GM20000 (cell line): ENCODE measurements at regions not wholly inside any gene's neighbourhood (a gene's known extent, or its start where the extent isn't known, plus 50 kb on each side); places are given as distances from the start of the nearest gene placed in this dataset.

Experiments used
- DNase-seq: peaks from one replicate; pipeline ENCODE4 v3.0.0; 2012; ENCODE audit warnings: low spot score
- TF ChIP-seq, protein P1 (sequence below): IDR thresholded peaks from 2 replicates; pipeline ENCODE4 v1.5.1; 2012; ENCODE audit warnings: mild to moderate bottlenecking, control low read depth; ENCODE audit errors: extremely low read depth, missing control alignments

DNA sequence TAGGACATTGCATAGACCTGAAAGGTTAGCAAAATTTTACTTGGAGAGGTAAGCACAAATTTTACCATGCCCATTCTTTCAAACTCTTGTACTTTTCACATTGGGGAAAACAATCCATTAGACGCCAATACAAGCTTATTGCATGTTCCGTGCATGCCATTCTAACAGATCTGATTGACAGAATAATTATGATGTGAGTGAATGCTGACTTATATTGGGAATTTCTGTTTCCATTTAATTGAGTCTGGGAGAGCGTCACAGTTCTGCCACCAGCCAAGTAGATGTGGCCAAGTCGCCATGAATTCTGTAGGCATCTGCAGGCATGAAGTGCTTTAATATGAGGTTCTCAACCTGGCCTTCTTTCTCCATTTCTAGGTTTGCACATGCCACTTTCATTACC is 1097.4 kb downstream of the VRK1 start:
- DNase-seq = no peak
- TF ChIP-seq, protein P1, sequence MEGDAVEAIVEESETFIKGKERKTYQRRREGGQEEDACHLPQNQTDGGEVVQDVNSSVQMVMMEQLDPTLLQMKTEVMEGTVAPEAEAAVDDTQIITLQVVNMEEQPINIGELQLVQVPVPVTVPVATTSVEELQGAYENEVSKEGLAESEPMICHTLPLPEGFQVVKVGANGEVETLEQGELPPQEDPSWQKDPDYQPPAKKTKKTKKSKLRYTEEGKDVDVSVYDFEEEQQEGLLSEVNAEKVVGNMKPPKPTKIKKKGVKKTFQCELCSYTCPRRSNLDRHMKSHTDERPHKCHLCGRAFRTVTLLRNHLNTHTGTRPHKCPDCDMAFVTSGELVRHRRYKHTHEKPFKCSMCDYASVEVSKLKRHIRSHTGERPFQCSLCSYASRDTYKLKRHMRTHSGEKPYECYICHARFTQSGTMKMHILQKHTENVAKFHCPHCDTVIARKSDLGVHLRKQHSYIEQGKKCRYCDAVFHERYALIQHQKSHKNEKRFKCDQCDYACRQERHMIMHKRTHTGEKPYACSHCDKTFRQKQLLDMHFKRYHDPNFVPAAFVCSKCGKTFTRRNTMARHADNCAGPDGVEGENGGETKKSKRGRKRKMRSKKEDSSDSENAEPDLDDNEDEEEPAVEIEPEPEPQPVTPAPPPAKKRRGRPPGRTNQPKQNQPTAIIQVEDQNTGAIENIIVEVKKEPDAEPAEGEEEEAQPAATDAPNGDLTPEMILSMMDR = no peak

DNA sequence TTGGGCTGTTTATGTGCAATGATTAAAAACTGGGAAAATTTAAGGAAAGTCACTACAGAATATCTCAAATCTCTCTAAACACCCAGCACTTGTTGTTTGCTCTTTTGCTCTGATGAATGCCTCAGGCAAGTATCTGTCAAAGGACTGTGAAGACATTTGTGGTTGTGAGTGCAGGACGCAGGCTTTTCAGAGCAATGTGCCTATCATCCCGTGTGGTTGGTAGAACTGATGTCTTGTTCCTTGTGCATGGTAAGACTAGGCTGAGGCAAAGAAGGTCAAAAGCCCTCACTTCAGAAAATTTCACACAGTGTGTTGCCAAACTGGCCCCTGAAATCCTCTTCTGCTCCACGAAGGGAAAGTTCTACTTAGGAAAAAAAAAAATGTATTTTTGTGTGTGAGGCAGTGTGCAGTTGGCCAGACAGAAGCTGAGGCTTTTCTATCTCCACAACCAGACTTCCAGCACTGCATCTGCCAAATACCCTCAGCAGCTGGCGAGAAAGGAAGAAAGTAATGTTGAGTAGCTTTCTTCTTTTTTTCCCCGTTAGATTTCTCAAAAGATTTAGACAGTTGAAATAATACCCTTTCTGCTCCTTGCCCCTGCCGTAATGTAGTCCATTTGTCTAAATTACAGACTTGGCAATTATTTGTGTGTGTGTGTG is 1103.1 kb downstream of the VRK1 start:
- DNase-seq = no peak
- TF ChIP-seq, protein P1 = no peak

DNA sequence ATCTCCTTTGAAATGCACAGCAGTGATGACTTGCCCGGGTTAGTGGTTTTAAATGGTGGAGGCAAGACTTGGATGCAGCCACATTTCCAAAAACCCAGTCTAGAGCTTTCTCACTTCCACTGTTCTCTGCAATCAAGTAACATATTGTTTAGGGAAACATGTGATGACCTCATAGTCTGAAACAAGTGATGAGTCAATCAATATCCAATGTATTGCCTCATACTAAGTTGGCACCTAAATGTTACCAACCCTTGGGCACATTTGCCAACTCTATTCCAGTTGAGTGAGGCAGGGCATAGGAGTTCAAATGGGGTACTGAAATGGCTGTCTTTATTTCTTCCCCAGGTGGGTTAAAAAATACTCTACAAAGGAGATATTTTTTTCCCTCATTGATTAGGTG is 1105.4 kb downstream of the VRK1 start:
- DNase-seq = no peak
- TF ChIP-seq, protein P1 = no peak

DNA sequence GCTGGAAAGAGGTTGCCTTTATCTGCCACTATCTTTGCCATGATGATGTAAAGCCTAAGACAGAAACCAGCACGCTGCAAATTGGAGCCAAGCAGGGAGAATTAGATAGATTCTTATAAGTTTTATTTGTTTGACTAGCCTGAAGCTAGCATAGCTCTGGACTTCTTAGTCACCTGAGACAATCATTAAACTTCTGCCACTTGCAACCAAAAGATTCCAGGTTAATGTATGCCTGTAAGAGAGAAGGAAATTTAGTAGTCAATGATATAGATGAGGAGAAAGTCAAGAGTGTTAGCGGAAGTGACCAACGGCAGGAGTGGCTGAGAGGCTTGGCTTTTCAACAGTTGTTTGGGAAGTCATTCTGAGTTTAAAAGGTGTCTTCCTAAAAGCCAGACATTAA is 1106.6 kb downstream of the VRK1 start:
- DNase-seq = no peak

DNA sequence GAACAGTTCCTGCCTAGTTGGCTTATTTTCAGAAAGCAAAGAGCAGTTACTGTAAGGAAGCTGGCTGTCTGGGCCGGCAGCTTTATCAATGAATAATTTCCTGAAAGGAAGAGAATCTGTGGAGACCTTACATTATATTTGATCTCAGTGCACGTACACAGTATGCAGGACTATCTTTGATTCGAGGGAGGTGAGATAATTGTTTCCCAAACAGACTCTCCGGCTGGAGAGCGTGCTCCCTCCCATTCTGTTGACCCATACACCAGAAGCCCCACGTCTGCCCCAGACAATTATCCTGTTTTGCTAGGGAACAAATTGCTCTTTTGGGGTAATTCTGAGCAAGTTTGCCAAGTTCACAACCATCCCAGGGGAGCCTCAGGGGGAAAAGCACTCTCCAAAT is 1115.0 kb downstream of the VRK1 start:
- DNase-seq = no peak
- TF ChIP-seq, protein P1 = no peak

More for the DNA sequence above, 1106.6 kb downstream of the VRK1 start:
- TF ChIP-seq, protein P1 = no peak

DNA sequence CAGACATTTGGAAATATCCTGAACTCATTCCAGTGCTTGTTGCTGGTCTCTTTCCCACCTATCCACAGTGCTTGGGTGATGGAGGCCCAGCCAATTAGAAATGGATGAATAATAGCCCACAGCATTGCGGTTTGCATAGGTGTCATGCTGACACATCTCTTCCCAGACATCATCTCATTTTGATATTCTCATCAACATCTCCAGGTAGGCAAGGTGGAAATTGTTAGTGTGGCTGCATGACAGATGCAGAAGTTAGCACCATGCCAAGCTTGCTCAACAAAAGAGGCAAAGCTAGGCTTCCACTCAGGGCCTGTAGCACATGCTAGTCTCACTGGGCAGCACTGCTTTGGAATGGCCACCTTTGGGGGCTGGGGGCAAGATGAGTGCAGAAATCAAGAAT is 1118.9 kb downstream of the VRK1 start:
- no peak for DNase-seq
- TF ChIP-seq, protein P1 = no peak

DNA sequence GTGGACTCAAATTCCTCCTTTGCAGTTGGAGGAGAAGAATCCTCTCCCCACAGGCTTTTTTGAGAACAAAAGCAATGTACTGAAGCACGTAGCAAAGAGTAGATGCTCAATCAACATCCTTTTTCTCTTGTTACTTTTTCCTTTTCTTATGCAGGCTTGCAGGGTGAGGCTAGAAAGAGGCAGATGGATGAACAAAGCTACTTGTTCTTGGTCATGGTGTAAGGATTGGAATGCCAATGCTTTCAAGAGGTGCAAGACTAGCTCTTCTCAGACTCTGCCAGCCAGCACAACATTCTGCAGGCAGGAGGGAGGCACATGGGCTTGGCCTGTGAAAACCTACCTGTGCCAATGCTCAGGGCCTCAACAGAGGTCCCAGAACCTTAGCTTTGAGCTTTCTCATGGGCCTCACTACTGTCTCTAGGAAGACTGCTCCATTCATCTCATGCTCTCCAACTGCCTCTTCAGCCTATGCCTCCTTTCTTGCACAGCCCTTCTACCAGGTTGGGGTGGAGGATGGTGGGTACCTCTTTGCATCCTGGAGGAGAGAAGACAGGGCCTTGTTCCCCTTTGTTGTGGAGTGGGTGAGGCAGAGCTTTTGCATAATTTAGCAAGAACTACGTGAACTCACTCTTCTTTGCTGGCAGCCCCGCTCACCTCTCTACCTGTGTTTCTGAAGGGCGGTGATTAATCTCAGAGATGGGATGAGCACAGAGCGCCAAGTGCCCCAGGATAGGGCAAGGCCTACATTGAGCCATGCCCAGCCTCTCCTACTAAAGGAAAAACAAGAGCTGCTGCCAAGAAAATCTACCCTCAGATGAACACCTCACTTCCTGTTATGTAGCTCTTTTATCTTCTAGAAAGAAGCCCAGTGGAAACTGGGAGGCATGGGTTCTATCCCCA is 1119.7 kb downstream of the VRK1 start:
- TF ChIP-seq, protein P1 = no peak
- no peak for DNase-seq
